Naive thymus-derived CD8-positive, alpha-beta T cell (primary cell): ENCODE measurements at regions not wholly inside any gene's neighbourhood (a gene's known extent, or its start where the extent isn't known, plus 50 kb on each side); places are given as distances from the start of the nearest gene placed in this dataset.

Source experiments
- ATAC-seq, 2 donors: fragments of 150-1000 bp; cut with Tn5 transposase in 1 of 2; sonication (Bioruptor Pico), chemical (Tn5 transposase) in 1 of 2; 1 replicate in 1 of 2; 2 replicates in 1 of 2; pipeline ENCODE4 v1.10.0; 2021; ENCODE audit warnings: mild to moderate bottlenecking in 2 of 2, moderate library complexity in 2 of 2
- POLR2A ChIA-PET: fragments of 350-600 bp; sonication (Branson Sonifier 250); formaldehyde crosslinking; loops from one replicate; lab custom pipeline; 2021; ENCODE audit warnings: antibody characterized with exemption; lab: Charles Lee
- DNase-seq, 10 donors: peaks; one replicate each; pipeline versions ENCODE4 v3.0.0 to v3.0.0-alpha.2; 2020 to 2022
- H3K27ac Mint-ChIP-seq, 10 donors: one replicate each; pipeline ENCODE4 v1.8.0; 2020 to 2022; ENCODE audit warnings: mild to moderate bottlenecking in 10 of 10, mixed read lengths in 10 of 10, moderate library complexity in 4 of 10, inconsistent platforms in 1 of 10
- H3K27me3 Mint-ChIP-seq, 5 donors: one replicate each; pipeline ENCODE4 v1.8.0; 2021 to 2022; ENCODE audit warnings: mixed read lengths in 5 of 5
- H3K36me3 Mint-ChIP-seq, 3 donors: one replicate each; pipeline ENCODE4 v1.8.0; 2020 to 2022; ENCODE audit warnings: mixed read lengths in 3 of 3, mild to moderate bottlenecking in 2 of 3, inconsistent platforms in 1 of 3
- H3K4me1 Mint-ChIP-seq, 4 donors: one replicate each; pipeline ENCODE4 v1.8.0; 2021 to 2022; ENCODE audit warnings: mixed read lengths in 4 of 4
- H3K4me3 Mint-ChIP-seq, 10 donors: one replicate each; pipeline ENCODE4 v1.8.0; 2020 to 2022; ENCODE audit warnings: mild to moderate bottlenecking in 10 of 10, mixed read lengths in 10 of 10, moderate library complexity in 6 of 10, inconsistent platforms in 1 of 10
- H3K9me3 Mint-ChIP-seq, 9 donors: one replicate each; pipeline ENCODE4 v1.8.0; 2020 to 2022; ENCODE audit warnings: mixed read lengths in 9 of 9, mild to moderate bottlenecking in 3 of 9, inconsistent platforms in 1 of 9, moderate library complexity in 1 of 9

GRCh38 chr14:66115740-66116502 lies 370.2 kb upstream of the CCDC196 start:
- no peak overlapping the region for H3K4me3 Mint-ChIP-seq
- H3K4me1 Mint-ChIP-seq = no peaks in the 10 kb centered on the region
- H3K27ac Mint-ChIP-seq = no peak overlapping the region
- POLR2A ChIA-PET = no interaction called here
- no peaks in the 10 kb centered on the region for H3K9me3 Mint-ChIP-seq
- H3K36me3 Mint-ChIP-seq = peaks cover 0 to 2% (median 0%) of the 10 kb centered on the region in 3 donors
- DNase-seq (no peak), ATAC-seq (no peak)
- peaks cover 0 to 9% (median 2%) of the 10 kb centered on the region in 5 donors for H3K27me3 Mint-ChIP-seq

- Mint-ChIP-seq H3K27me3 (peaks cover 0 to 9% (median 2%) of the 10 kb centered on the region in 5 donors), H3K36me3 (peaks cover 0 to 2% (median 0%) of the 10 kb centered on the region in 3 donors), H3K4me3 (no peak overlapping the region), H3K9me3 (no peaks in the 10 kb centered on the region), H3K4me1 (no peaks in the 10 kb centered on the region), H3K27ac (no peak overlapping the region)
- POLR2A ChIA-PET = no interaction called here
- ATAC-seq (no peak), DNase-seq (no peak)
Observed at GRCh38 chr14:66116732-66117131, 369.4 kb upstream of the CCDC196 start.

DNA sequence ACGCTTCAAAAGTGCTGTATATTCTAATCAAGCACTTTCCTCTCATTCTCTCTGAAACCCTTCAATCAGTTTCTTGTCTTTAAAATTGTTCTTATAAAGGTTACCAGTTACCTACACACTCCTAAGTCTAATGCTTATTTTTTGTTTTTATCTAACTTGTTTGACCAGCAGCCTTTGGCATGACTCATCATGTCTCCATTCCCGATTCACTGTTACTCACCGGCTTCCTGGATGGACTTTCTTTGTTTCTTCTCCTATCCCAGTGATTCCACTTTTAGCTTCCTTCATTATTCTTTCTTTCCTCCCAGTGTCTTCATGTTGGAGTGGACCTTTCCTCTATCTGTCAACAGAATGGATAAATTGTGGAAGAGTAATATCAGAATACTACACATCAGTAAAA lies 368.6 kb upstream of the CCDC196 start:
- H3K4me3 Mint-ChIP-seq = no peak overlapping the region
- no peak overlapping the region for H3K27ac Mint-ChIP-seq
- peaks cover 0 to 2% (median 0%) of the 10 kb centered on the region in 3 donors for H3K36me3 Mint-ChIP-seq
- POLR2A ChIA-PET = no interaction called here
- H3K9me3 Mint-ChIP-seq = no peaks in the 10 kb centered on the region
- peaks cover 0 to 9% (median 3%) of the 10 kb centered on the region in 5 donors for H3K27me3 Mint-ChIP-seq
- no peaks in the 10 kb centered on the region for H3K4me1 Mint-ChIP-seq
- no peak for ATAC-seq
- no peak for DNase-seq

- DNase-seq (no peak), ATAC-seq (no peak)
- POLR2A ChIA-PET = no interaction called here
- H3K9me3 Mint-ChIP-seq = no peaks in the 10 kb centered on the region
- H3K27me3 Mint-ChIP-seq = peaks cover 0 to 9% (median 3%) of the 10 kb centered on the region in 5 donors
- H3K27ac Mint-ChIP-seq = no peak overlapping the region
- H3K4me3 Mint-ChIP-seq = no peak overlapping the region
- no peaks in the 10 kb centered on the region for H3K4me1 Mint-ChIP-seq
- peaks cover 0 to 2% (median 0%) of the 10 kb centered on the region in 3 donors for H3K36me3 Mint-ChIP-seq
Observed at GRCh38 chr14:66119606-66120231, 366.5 kb upstream of the CCDC196 start.

- POLR2A ChIA-PET = no interaction called here
- Mint-ChIP-seq H3K27ac (no peak overlapping the region), H3K4me1 (no peaks in the 10 kb centered on the region), H3K9me3 (no peaks in the 10 kb centered on the region), H3K27me3 (peaks cover 0 to 9% (median 4%) of the 10 kb centered on the region in 5 donors), H3K4me3 (no peak overlapping the region), H3K36me3 (peaks cover 0 to 2% (median 0%) of the 10 kb centered on the region in 3 donors)
- DNase-seq = no peak
- no peak for ATAC-seq
Observed at GRCh38 chr14:66120402-66120801, 365.8 kb upstream of the CCDC196 start.

DNA sequence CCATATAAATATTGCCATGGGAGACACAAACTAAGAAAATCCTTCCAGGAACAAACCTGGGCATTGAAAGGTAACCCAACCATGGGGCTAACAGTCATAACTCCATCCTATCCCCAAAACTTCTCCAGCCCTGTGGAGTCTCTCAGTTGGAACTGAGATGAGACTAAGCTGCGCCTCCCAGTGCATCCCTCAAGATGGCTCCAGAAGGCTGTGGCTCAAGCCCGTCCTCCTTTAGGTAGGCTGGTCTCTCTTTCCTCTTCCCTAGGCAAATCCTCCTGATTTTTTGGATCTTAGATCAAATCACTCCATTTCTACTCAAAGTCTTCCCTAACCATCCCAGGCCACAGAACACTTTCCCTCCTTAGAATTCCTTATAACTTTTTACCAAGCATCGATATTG lies 364.3 kb upstream of the CCDC196 start:
- H3K4me3 Mint-ChIP-seq = no peak overlapping the region
- H3K36me3 Mint-ChIP-seq = peaks cover 0 to 2% (median 0%) of the 10 kb centered on the region in 3 donors
- H3K4me1 Mint-ChIP-seq = no peaks in the 10 kb centered on the region
- no peak for DNase-seq
- H3K9me3 Mint-ChIP-seq = no peaks in the 10 kb centered on the region
- ATAC-seq = no peak
- no peak overlapping the region for H3K27ac Mint-ChIP-seq
- H3K27me3 Mint-ChIP-seq = peaks cover 0 to 9% (median 4%) of the 10 kb centered on the region in 5 donors
- POLR2A ChIA-PET = no interaction called here

DNA sequence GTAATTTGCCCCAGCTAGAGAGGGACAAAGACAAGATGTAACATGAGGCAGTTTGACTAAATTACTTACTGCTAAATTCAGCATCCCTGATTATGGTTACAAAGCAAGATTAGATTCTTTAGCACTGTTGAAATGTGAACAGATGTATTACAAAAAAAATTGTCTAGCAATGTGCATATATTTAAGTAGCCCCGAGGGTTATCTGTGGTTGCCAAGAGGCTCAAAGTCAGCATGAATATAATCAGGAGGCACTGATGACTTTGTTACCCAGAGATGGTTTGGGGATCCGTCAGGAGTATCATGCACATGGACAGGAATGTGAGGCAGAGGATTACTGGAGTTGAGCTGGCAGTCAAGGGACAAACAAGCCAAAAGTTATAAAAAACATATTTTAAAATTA lies 356.9 kb upstream of the CCDC196 start:
- peaks cover 0 to 2% (median 0%) of the 10 kb centered on the region in 5 donors for H3K27me3 Mint-ChIP-seq
- no peak for ATAC-seq
- POLR2A ChIA-PET = no interaction called here
- H3K36me3 Mint-ChIP-seq = no peaks in the 10 kb centered on the region
- no peaks in the 10 kb centered on the region for H3K9me3 Mint-ChIP-seq
- H3K27ac Mint-ChIP-seq = no peak overlapping the region
- H3K4me1 Mint-ChIP-seq = no peaks in the 10 kb centered on the region
- DNase-seq = no peak
- no peak overlapping the region for H3K4me3 Mint-ChIP-seq

- POLR2A ChIA-PET = no interaction called here
- no peak for ATAC-seq
- H3K9me3 Mint-ChIP-seq = no peaks in the 10 kb centered on the region
- no peaks in the 10 kb centered on the region for H3K36me3 Mint-ChIP-seq
- H3K27ac Mint-ChIP-seq = no peak overlapping the region
- no peak for DNase-seq
- peaks cover 0 to 3% (median 0%) of the 10 kb centered on the region in 4 donors for H3K4me1 Mint-ChIP-seq
- H3K27me3 Mint-ChIP-seq = no peaks in the 10 kb centered on the region
- H3K4me3 Mint-ChIP-seq = no peak overlapping the region
Observed at GRCh38 chr14:66131111-66131510, 355.1 kb upstream of the CCDC196 start.

DNA sequence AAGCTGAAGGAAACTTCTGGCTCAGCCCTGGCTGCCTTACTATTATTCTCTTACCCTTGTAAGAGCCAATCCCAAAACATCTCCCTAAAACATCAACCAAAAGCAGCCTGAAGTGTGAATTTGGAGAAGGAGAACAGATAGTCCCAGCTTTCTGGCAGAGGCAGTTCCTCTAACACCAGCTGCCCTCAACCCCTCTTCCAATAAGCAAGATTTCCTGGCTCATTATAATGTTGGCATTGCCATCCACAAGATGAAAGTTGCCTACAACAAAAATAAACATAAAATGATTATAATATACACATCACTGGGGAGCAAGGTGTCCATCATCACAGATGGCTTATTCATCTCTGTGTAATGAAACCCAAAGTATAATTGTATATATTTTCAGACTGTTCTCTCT lies 352.5 kb upstream of the CCDC196 start:
- no peak overlapping the region for H3K27ac Mint-ChIP-seq
- DNase-seq = no peak

DNA sequence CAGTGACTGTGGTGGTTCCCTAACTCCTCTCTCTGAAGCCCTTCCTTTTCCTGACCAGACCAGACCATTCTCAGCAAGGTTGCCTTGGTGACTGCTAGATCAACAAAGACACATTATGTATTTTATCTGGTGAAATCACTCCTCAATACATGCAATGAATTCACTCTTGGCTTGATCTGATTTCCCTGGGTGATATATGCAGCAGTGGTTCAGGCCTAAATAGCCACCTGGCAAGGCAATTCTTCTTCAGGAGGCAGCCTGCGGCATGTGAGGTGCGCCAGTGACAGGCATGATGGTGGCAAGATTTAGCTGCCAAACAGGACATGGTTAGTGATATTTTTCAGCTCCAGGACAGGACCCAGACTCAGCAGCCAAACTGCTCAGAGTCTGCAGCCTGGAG lies 350.3 kb upstream of the CCDC196 start:
- Mint-ChIP-seq H3K36me3 (no peaks in the 10 kb centered on the region), H3K9me3 (no peaks in the 10 kb centered on the region), H3K27me3 (no peaks in the 10 kb centered on the region), H3K4me1 (peaks cover 0 to 3% (median 0%) of the 10 kb centered on the region in 4 donors), H3K27ac (no peak overlapping the region), H3K4me3 (no peak overlapping the region)
- DNase-seq (no peak), ATAC-seq (no peak)
- POLR2A ChIA-PET = no interaction called here

More for the DNA sequence above, 352.5 kb upstream of the CCDC196 start:
- no peak overlapping the region for H3K4me3 Mint-ChIP-seq
- peaks cover 0 to 3% (median 0%) of the 10 kb centered on the region in 4 donors for H3K4me1 Mint-ChIP-seq
- no peak for ATAC-seq
- no peaks in the 10 kb centered on the region for H3K9me3 Mint-ChIP-seq
- H3K27me3 Mint-ChIP-seq = no peaks in the 10 kb centered on the region
- POLR2A ChIA-PET = no interaction called here
- H3K36me3 Mint-ChIP-seq = no peaks in the 10 kb centered on the region

- Mint-ChIP-seq H3K4me1 (peaks cover 0 to 3% (median 0%) of the 10 kb centered on the region in 4 donors), H3K9me3 (no peaks in the 10 kb centered on the region), H3K36me3 (no peaks in the 10 kb centered on the region), H3K27ac (no peak overlapping the region), H3K4me3 (no peak overlapping the region), H3K27me3 (no peaks in the 10 kb centered on the region)
- ATAC-seq = no peak
- no peak for DNase-seq
- POLR2A ChIA-PET = no interaction called here
Observed at GRCh38 chr14:66137081-66137480, 349.1 kb upstream of the CCDC196 start.

DNA sequence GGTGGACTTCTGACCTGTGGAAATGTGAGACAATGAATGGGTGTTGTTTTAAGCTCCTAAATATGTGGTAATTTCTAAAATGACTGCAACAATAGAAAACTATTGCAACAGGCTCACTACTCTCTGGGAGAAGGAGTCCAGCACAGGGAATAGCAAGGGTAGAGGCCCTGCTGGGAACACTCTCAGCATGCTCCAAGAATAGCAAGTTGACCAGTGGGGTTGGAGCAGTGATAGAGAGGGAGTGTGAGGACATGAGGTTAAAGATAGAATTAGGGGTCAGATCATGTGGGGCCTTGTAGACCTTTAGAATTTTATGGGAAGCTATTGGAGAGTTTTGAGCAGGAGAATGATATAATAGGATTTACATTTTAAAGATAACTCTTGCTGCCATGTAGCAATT lies 346.7 kb upstream of the CCDC196 start:
- no peaks in the 10 kb centered on the region for H3K36me3 Mint-ChIP-seq
- H3K9me3 Mint-ChIP-seq = no peaks in the 10 kb centered on the region
- H3K4me3 Mint-ChIP-seq = no peak overlapping the region
- ATAC-seq = no peak
- H3K4me1 Mint-ChIP-seq = peaks cover 0 to 7% (median 0%) of the 10 kb centered on the region in 4 donors
- POLR2A ChIA-PET = no interaction called here
- H3K27ac Mint-ChIP-seq = no peak overlapping the region
- no peak for DNase-seq
- peaks cover 5 to 14% (median 11%) of the 10 kb centered on the region in 5 donors for H3K27me3 Mint-ChIP-seq

DNA sequence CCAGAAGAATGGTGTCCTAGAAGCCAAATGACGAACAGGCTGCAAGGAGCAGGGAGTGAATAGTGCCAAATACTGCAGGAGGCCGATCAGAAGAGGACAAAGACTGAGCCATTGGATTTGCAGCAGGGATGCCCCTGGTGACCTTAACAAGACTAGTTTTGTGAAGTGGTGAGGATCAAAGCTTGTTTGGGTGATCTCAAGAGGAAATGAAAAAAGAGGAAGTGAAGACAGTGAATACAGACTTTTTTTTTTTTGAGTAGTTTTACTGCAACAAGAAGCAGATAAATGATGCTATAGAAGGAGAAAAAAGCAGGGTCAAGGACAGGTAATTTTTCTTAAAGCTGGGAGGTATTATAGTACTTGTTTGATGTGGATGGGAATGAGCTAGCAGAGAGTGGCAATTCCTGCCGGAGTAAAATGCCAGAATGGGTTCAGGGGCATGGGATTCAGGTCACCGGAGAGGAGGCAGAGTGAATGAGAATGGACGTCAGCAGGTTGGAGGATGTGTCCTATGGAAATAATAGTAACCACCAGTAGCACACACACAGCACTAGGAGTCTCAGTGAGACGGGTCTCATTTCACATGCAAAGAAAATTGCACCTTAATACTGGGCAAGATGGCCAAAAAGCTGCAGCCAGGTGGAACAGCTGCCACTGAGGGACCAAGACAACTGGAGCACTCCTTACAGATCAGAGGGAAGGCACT lies 345.8 kb upstream of the CCDC196 start:
- POLR2A ChIA-PET = no interaction called here
- ATAC-seq (no peak), DNase-seq (peak in 2 of 10 donors; percentile 9 to 21)
- Mint-ChIP-seq H3K36me3 (peaks cover 0 to 3% (median 0%) of the 10 kb centered on the region in 3 donors), H3K4me3 (no peak overlapping the region), H3K9me3 (peaks cover 0 to 5% (median 0%) of the 10 kb centered on the region in 9 donors), H3K27me3 (peaks cover 7 to 23% (median 13%) of the 10 kb centered on the region in 5 donors), H3K27ac (no peak overlapping the region), H3K4me1 (peaks cover 0 to 7% (median 0%) of the 10 kb centered on the region in 4 donors)
